ENCODE measurements at regions not wholly inside any gene's neighbourhood (a gene's known extent, or its start where the extent isn't known, plus 50 kb on each side); places are given as distances from the start of the nearest gene placed in this dataset.

DNA sequence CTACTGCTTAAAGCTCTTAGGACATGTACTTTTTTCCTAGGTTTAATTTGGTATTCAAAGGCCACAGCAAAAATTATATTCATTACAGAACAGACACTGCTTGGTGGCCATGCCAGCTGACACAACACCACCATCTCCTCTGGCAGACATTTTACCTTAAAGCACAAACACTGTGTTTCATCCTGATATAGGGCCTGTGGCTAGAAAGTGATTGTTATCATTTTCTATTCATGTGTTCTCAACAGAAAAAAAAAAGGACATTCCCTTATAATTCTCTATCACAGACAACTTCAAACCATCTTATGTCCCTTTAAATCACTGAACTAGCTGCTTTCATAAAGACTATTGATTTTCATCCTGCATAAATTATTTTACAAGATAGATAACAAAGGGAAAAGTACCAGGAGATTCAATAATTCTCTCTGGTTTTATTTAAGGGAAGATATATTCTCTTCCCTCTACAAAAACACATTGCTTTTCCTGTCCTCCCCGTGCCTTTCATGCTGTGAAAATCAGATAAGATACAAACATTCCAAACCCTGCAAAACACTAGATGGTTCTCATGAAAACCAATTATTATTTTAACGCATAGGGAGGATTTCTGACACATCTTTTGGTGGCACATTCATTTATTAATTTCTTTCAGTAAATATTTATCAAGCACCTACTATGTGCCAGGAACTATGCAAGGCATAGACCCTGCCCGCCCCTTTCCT, 139.3 kb upstream of the TMCC3 start:
- ChIA-PET POLR2A (no interaction called here), CTCF (ENCODE audit: low intra/inter-chr PET ratio, low total read pairs) (no interaction called here)
- H4K20me1 ChIP-seq (ENCODE audit: insufficient read depth, low read length), result no peaks in the 10 kb centered on the region
- no peaks in the 10 kb centered on the region for H3K36me3 ChIP-seq (replicated peaks in 1 of 2; ENCODE audit: control insufficient read depth in 1 of 2, insufficient read depth in 2 of 2, low read length in 2 of 2)
- DNase-seq (ENCODE audit: low spot score), result no peak
- no peak overlapping the region for H3K4me2 ChIP-seq (ENCODE audit: low read depth, low read length)
- no peak overlapping the region for H3K27ac ChIP-seq (ENCODE audit: extremely low read length, insufficient read depth, low read length)
- H3K9me3 ChIP-seq (ENCODE audit: low read length), result no peaks in the 10 kb centered on the region
- H3K4me3 ChIP-seq (replicated peaks in 1 of 3; ENCODE audit: insufficient read depth in 1 of 3, low read depth in 2 of 3, low read length in 3 of 3), result no peak overlapping the region
- intact Hi-C loops (cut with micrococcal nuclease; ENCODE audit: unreplicated experiment) (no loop called here), in situ Hi-C loops (cut with HindIII; ENCODE audit: extremely low pct_ligation_motif_present, low pct_unique_long_range_greater_than_20kb) (no loop called here)
- peaks cover 0 to 2% of the 10 kb centered on the region in 2 experiments; a peak in 2 of 5 replicates for H3K27me3 ChIP-seq (ENCODE audit: control insufficient read depth in 1 of 2, insufficient read depth in 2 of 2, low read length in 2 of 2)
- no TSS peak for BruUV-seq (replicated peaks)
- WGBS (ENCODE audit: low lambda C conversion rate), result 1% methylated on average over 3 of the region's 3 CpGs
- no peaks in the 10 kb centered on the region for H3K79me2 ChIP-seq (ENCODE audit: insufficient read depth, low read length)
- no peak overlapping the region for H2AFZ ChIP-seq (ENCODE audit: low read length)
- no peak overlapping the region for H3K9ac ChIP-seq (ENCODE audit: insufficient read depth, low read depth, low read length)
- H3K4me1 ChIP-seq (ENCODE audit: insufficient read depth, low read length), result no peaks in the 10 kb centered on the region
- ATAC-seq, result no peak
- no peak for FAIRE-seq
- TF ChIP-seq, protein P1, sequence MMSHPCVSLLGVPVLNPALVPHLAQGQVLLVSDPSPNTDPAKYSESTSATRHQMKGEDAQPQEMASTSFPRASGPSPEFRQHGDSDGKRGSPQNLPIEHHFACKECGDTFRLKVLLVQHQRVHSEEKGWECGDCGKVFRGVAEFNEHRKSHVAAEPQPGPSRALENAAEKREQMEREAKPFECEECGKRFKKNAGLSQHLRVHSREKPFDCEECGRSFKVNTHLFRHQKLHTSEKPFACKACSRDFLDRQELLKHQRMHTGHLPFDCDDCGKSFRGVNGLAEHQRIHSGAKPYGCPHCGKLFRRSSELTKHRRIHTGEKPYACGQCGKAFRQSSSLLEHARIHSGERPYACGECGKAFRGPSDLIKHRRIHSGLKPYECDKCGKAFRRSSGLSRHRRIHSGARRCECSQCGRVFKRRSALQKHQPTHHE (CRISPR knock-in tag; IDR thresholded peaks at IDR 0.05; ENCODE audit: borderline replicate concordance), result no peak
- no peak for TF ChIP-seq ZNF317 (CRISPR knock-in tag; IDR thresholded peaks at IDR 0.05)
- TF ChIP-seq ZZZ3 (CRISPR knock-in tag; IDR thresholded peaks at IDR 0.05; ENCODE audit: borderline replicate concordance), result no peak
- no peak for TF ChIP-seq SUZ12 (IDR thresholded peaks at IDR 0.05; ENCODE audit: low read depth, low read length)
- TF ChIP-seq ZNF446 (CRISPR knock-in tag; IDR thresholded peaks at IDR 0.05), result no peak
- TF ChIP-seq NFRKB (IDR thresholded peaks at IDR 0.05), result no peak

DNA sequence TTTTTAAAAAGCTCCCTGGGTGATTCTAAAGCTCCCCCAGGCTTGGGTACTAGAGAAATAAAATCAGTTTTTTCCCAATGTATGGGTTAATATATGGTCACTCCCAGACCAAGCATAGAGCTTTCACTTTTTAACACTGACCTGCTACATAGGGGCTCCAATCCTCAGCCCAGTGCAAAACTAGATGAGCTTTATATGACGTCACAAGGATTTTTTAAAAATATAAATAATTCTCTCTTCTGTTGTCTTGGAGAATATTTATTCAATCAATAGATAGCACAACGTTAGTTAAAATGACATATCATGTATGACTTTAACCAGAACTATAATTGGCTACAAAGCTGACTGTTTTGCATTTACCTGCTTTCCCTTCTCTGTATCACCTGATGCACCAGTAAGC, 137.9 kb upstream of the TMCC3 start:
- no TSS peak for BruUV-seq (replicated peaks)
- 6% methylated on average over 2 of the region's 2 CpGs for WGBS (ENCODE audit: low lambda C conversion rate)
- intact Hi-C loops (cut with micrococcal nuclease; ENCODE audit: unreplicated experiment), result no loop called here
- in situ Hi-C loops (cut with HindIII; ENCODE audit: extremely low pct_ligation_motif_present, low pct_unique_long_range_greater_than_20kb), result no loop called here
- H3K27ac ChIP-seq (ENCODE audit: extremely low read length, insufficient read depth, low read length), result no peak overlapping the region
- no peaks in the 10 kb centered on the region for H3K79me2 ChIP-seq (ENCODE audit: insufficient read depth, low read length)
- H3K4me3 ChIP-seq (replicated peaks in 1 of 3; ENCODE audit: insufficient read depth in 1 of 3, low read depth in 2 of 3, low read length in 3 of 3), result no peak overlapping the region
- peak; percentile 73 for TF ChIP-seq ATF7 (IDR thresholded peaks at IDR 0.05)
- no peak for TF ChIP-seq ATF7 (CRISPR knock-in tag; IDR thresholded peaks at IDR 0.05)
- TF ChIP-seq ELF4 (CRISPR knock-in tag; IDR thresholded peaks at IDR 0.05; ENCODE audit: borderline replicate concordance), result no peak
- peak; percentile 91 for TF ChIP-seq CREB1 (IDR thresholded peaks at IDR 0.05)
- TF ChIP-seq CREB1 (CRISPR knock-in tag; IDR thresholded peaks at IDR 0.05), result no peak
- DNase-seq (ENCODE audit: low spot score), result no peak
- H3K36me3 ChIP-seq (replicated peaks in 1 of 2; ENCODE audit: control insufficient read depth in 1 of 2, insufficient read depth in 2 of 2, low read length in 2 of 2), result no peaks in the 10 kb centered on the region
- no peaks in the 10 kb centered on the region for H3K9me3 ChIP-seq (ENCODE audit: low read length)
- ChIA-PET CTCF (ENCODE audit: low intra/inter-chr PET ratio, low total read pairs) (no interaction called here), POLR2A (no interaction called here)
- H3K4me2 ChIP-seq (ENCODE audit: low read depth, low read length), result no peak overlapping the region
- H3K4me1 ChIP-seq (ENCODE audit: insufficient read depth, low read length), result no peaks in the 10 kb centered on the region
- H2AFZ ChIP-seq (ENCODE audit: low read length), result no peak overlapping the region
- no peak for ATAC-seq
- peaks cover 0 to 2% of the 10 kb centered on the region in 2 experiments; a peak in 2 of 5 replicates for H3K27me3 ChIP-seq (ENCODE audit: control insufficient read depth in 1 of 2, insufficient read depth in 2 of 2, low read length in 2 of 2)
- no peak overlapping the region for H3K9ac ChIP-seq (ENCODE audit: insufficient read depth, low read depth, low read length)
- no peak for FAIRE-seq
- no peaks in the 10 kb centered on the region for H4K20me1 ChIP-seq (ENCODE audit: insufficient read depth, low read length)
